ENCODE measurements at regions not wholly inside any gene's neighbourhood (a gene's known extent, or its start where the extent isn't known, plus 50 kb on each side); places are given as distances from the start of the nearest gene placed in this dataset.
A peak's percentile ranks its signal among the peaks of the same experiment; 100 is the strongest.

DNA sequence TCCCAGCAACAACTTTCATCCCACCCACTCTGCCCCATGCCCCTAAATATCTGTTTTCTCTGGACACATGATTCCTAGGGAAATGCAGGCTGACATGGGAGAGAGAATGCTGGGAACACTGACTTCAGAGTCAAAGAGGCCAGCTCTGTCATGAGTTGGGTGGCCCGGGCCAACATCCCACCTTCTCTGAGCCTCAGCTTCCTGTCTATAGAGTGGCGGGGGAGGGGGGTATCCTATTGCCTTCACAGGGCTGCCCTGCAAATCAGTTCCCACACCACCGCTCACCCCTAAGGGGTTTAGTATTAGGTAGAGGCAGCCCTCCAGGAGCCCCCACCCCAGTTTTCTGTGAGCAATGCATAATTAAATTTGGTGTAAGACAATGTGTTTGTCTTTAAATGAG, 175.0 kb upstream of the NCAM1 start:
- no peaks in the 10 kb centered on the region for H3K9me3 ChIP-seq (ENCODE audit: insufficient read depth, low read depth, low read length)
- H3K27ac ChIP-seq (ENCODE audit: low read length): no peak overlapping the region
- no peak overlapping the region for H3K4me3 ChIP-seq (ENCODE audit: low read length)
- H3K9ac ChIP-seq (ENCODE audit: low read depth, low read length): no peak overlapping the region
- no peaks in the 10 kb centered on the region for H3K4me1 ChIP-seq (ENCODE audit: insufficient read depth, low read length)
- no peaks in the 10 kb centered on the region for H3K27me3 ChIP-seq (ENCODE audit: insufficient read depth, low read length)
- no peaks in the 10 kb centered on the region for H3K36me3 ChIP-seq (ENCODE audit: insufficient read depth, low read depth, low read length)

DNA sequence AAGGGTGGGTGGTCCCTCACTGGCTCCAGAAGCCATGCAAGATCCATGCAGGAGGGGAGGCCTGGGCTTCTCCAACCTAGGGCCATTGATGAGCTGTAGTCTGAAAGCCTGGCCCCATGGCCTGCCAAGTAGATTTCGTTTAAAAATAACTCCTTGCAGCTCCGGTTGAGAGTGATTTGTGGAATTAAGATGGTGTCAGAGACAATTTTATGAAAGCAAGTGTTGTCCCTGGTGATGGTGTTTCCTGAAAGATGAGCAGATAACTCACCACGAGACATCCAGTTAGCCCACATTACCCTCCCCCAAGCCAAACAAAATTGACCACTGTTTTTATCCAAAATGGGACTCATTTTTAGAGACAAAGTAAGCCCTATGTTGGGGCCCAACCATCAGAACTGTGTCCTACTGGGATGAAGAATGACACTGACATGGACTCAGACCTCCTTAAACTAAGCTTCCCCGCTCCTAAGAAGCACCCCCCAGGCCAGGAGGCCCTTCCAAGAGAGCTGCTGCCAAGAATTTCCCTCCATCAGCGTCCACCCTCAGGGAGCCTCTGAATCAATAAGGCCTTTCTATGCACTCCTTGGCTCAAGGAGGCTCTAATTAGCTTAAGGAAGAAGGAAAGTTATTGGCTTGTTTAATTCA, 174.2 kb upstream of the NCAM1 start:
- H3K4me1 ChIP-seq (ENCODE audit: insufficient read depth, low read length): no peaks in the 10 kb centered on the region
- no peaks in the 10 kb centered on the region for H3K9me3 ChIP-seq (ENCODE audit: insufficient read depth, low read depth, low read length)
- no peak overlapping the region for H3K9ac ChIP-seq (ENCODE audit: low read depth, low read length)
- H3K27me3 ChIP-seq (ENCODE audit: insufficient read depth, low read length): no peaks in the 10 kb centered on the region
- H3K4me3 ChIP-seq (ENCODE audit: low read length): no peak overlapping the region
- H3K27ac ChIP-seq (ENCODE audit: low read length): no peak overlapping the region
- H3K36me3 ChIP-seq (ENCODE audit: insufficient read depth, low read depth, low read length): no peaks in the 10 kb centered on the region

DNA sequence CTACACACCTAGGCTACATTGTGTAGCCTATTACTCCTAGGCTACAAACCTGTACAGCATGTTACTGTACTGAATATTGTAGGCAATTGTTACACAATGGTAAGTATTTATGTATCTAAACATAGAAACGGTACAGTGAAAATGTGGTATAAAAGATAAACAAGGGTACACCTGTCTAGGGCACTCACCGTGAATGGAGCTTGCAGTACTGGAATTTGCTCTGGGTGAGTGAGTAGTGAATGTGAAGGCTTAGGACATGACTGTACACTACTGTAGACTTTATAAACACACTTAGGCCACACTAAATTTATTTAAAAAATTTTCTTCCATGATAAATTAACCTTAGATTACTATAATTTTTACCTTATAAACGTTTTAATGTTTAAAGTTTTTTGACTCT, 171.7 kb upstream of the NCAM1 start:
- Histone ChIP-seq H3K9me3 (ENCODE audit: insufficient read depth, low read depth, low read length) (no peaks in the 10 kb centered on the region), H3K27ac (ENCODE audit: low read length) (no peak overlapping the region), H3K9ac (ENCODE audit: low read depth, low read length) (no peak overlapping the region), H3K27me3 (ENCODE audit: insufficient read depth, low read length) (no peaks in the 10 kb centered on the region), H3K36me3 (ENCODE audit: insufficient read depth, low read depth, low read length) (no peaks in the 10 kb centered on the region), H3K4me1 (ENCODE audit: insufficient read depth, low read length) (no peaks in the 10 kb centered on the region), H3K4me3 (ENCODE audit: low read length) (no peak overlapping the region)

DNA sequence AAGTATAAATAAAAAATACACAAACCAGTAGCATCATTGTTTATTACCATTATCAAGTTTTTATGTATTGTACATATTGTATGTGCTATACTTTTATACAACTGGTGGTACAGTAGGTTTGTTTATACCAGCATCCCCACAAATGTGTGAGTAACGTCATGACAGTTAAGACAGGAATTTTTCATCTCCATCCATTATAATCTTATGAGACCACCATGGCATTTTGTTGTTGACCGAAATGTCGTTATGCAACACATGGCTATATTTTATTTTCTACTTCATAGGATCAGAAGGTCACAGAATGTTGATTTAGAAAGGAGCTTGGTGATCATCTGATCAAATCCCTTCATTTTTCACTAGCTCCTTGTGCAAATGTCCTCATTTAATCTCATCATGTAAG, 170.9 kb upstream of the NCAM1 start:
- H3K27me3 ChIP-seq (ENCODE audit: insufficient read depth, low read length): no peaks in the 10 kb centered on the region
- H3K36me3 ChIP-seq (ENCODE audit: insufficient read depth, low read depth, low read length): no peaks in the 10 kb centered on the region
- H3K9me3 ChIP-seq (ENCODE audit: insufficient read depth, low read depth, low read length): no peaks in the 10 kb centered on the region
- no peak overlapping the region for H3K4me3 ChIP-seq (ENCODE audit: low read length)
- H3K27ac ChIP-seq (ENCODE audit: low read length): no peak overlapping the region
- H3K4me1 ChIP-seq (ENCODE audit: insufficient read depth, low read length): no peaks in the 10 kb centered on the region
- no peak overlapping the region for H3K9ac ChIP-seq (ENCODE audit: low read depth, low read length)

DNA sequence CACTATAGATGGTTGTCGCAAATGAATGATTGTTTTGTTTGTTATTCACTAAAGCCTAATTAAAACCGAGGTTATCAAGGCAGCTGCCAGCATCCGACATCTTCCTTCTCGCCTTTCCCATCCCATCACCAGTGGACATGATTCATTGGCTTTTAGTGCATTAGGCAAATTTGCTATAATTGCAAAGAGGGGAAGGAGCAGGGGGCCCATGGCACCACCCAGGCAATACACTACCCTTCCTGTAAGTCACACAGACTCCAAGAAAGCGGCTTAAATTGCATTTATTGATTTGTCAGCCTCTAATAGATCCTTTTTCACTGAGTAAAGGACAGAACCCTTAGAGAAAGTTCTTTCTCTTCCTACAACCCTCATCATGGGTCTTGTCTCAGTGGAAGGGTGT, 169.2 kb upstream of the NCAM1 start:
- no peak overlapping the region for H3K27ac ChIP-seq (ENCODE audit: low read length)
- no peaks in the 10 kb centered on the region for H3K9me3 ChIP-seq (ENCODE audit: insufficient read depth, low read depth, low read length)
- H3K4me3 ChIP-seq (ENCODE audit: low read length): no peak overlapping the region
- peaks cover 6% of the 10 kb centered on the region; the same call in 1 of the 2 replicates for H3K4me1 ChIP-seq (ENCODE audit: insufficient read depth, low read length)
- H3K9ac ChIP-seq (ENCODE audit: low read depth, low read length): no peak overlapping the region
- H3K36me3 ChIP-seq (ENCODE audit: insufficient read depth, low read depth, low read length): no peaks in the 10 kb centered on the region
- H3K27me3 ChIP-seq (ENCODE audit: insufficient read depth, low read length): no peaks in the 10 kb centered on the region

DNA sequence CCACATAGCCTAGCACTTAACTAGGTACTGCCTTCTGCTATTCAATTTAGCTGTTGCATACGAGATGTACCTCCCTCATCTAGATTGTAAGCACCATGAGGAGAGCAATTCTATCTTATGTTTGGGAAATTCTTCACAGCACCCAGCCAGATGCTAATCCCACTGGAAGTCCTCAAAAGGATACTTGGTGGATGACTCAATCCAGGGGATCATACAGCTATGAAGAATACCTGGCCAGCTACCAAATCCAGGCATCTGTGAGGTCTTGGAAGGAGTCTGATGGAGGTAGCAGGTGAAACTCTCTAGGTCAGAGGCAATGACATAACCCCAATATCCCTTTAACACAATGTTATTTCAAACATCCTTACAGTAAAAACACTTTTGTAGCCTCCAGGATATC, 167.8 kb upstream of the NCAM1 start:
- Histone ChIP-seq H3K9ac (ENCODE audit: low read depth, low read length) (no peak overlapping the region), H3K4me3 (ENCODE audit: low read length) (no peak overlapping the region), H3K36me3 (ENCODE audit: insufficient read depth, low read depth, low read length) (no peaks in the 10 kb centered on the region), H3K4me1 (ENCODE audit: insufficient read depth, low read length) (peaks cover 13% of the 10 kb centered on the region; the same call in 1 of the 2 replicates), H3K27ac (ENCODE audit: low read length) (no peak overlapping the region), H3K27me3 (ENCODE audit: insufficient read depth, low read length) (no peaks in the 10 kb centered on the region), H3K9me3 (ENCODE audit: insufficient read depth, low read depth, low read length) (no peaks in the 10 kb centered on the region)

DNA sequence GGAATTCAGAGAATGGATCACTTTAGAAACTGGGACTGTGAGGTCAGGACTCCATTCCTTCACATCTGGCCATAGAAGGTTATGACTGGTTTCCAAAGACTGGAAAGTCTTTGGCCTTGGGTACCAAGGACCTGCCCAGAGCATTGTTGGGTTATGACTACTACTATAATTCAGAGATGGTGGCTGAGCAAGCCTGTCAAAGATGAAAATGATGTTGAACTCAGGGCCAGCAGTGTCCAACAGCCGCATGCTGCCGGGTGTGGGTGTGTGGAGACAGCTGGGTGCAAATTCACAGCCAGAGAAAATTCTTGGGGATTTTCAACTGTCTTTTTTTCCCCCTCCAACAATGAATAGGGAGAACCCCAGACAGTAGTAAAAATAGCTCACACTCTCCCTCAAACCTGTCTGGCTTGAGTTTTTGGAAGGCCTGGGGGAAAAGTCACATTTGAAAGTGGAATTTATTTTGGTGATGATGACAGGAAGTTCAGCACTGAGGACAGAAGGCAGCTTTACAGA, 166.8 kb upstream of the NCAM1 start:
- H3K4me3 ChIP-seq (ENCODE audit: low read length): no peak overlapping the region
- no peak overlapping the region for H3K27ac ChIP-seq (ENCODE audit: low read length)
- no peaks in the 10 kb centered on the region for H3K9me3 ChIP-seq (ENCODE audit: insufficient read depth, low read depth, low read length)
- H3K36me3 ChIP-seq (ENCODE audit: insufficient read depth, low read depth, low read length): no peaks in the 10 kb centered on the region
- H3K9ac ChIP-seq (ENCODE audit: low read depth, low read length): no peak overlapping the region
- peaks cover 13% of the 10 kb centered on the region; the same call in 1 of the 2 replicates for H3K4me1 ChIP-seq (ENCODE audit: insufficient read depth, low read length)
- no peaks in the 10 kb centered on the region for H3K27me3 ChIP-seq (ENCODE audit: insufficient read depth, low read length)

DNA sequence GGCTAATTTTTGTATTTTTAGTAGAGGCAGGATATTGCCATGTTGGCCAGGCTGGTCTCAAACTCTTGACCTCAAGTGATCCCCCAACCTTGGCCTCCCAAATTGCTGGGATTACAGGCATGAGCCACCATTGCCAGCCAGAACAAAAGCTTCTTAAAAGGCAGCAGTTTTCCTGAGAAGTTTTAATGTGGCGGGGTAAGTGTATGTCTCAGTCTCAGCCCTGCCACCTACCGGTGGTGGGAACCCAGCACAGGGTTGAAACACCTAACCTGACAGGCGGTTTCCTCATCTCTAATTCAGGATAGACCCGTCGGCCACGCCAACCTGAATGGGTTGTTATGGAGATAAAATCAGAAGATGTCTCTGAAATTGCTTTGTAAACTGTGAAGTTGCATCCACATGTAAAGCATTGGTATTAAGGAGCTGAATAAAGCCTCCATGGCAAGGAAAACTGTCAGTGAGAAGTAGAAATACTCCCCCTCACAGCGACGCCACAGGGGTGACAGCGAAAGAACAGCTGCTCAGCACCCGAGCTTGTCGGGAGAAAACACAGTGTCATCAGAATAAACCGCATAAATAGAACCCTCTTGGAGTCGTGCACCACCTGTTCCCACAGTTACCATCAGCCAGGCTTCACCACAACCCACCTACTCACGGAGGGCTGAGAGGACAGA, 165.9 kb upstream of the NCAM1 start:
- H3K9ac ChIP-seq (ENCODE audit: low read depth, low read length): no peak overlapping the region
- no peaks in the 10 kb centered on the region for H3K27me3 ChIP-seq (ENCODE audit: insufficient read depth, low read length)
- H3K27ac ChIP-seq (ENCODE audit: low read length): no peak overlapping the region
- H3K4me1 ChIP-seq (ENCODE audit: insufficient read depth, low read length): peaks cover 13% of the 10 kb centered on the region; the same call in 1 of the 2 replicates
- H3K9me3 ChIP-seq (ENCODE audit: insufficient read depth, low read depth, low read length): no peaks in the 10 kb centered on the region
- H3K36me3 ChIP-seq (ENCODE audit: insufficient read depth, low read depth, low read length): no peaks in the 10 kb centered on the region
- no peak overlapping the region for H3K4me3 ChIP-seq (ENCODE audit: low read length)

DNA sequence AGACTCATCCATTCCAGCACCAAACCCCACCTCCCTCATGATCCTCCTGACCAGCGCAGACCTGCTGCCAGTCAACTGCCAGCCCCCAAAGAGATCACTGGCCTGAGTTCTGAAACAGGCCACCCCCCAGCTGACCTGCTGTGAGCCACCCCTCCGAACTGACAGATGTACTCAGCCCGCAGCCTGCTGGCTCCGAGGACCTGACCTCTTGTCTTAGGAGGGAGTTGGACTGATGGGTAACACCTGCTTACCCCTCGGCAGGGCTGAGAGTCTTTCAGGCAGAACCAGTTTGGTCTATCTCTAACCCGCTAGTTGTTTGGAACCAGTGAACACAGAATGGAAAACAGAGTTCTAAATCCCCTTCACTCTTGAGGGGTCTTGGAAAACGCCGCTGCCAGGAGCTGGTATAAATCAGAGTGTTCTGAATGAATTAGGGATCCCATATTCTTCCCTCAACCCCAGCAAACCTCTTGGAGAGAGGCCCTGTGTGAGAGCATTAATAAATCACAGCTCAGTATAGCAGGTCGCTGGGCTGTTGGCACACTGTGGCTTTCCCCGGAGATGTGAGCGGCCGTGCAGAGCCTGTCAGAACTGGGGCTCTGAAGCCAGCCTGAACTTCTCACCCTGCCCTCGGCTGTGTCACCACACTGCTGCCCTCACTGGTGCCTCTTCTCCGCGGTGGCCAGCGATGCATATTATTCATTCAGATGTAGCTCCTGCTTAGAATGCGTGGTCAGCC, 165.1 kb upstream of the NCAM1 start:
- Histone ChIP-seq H3K4me1 (ENCODE audit: insufficient read depth, low read length) (peaks cover 13% of the 10 kb centered on the region; the same call in 1 of the 2 replicates), H3K36me3 (ENCODE audit: insufficient read depth, low read depth, low read length) (no peaks in the 10 kb centered on the region), H3K9me3 (ENCODE audit: insufficient read depth, low read depth, low read length) (no peaks in the 10 kb centered on the region), H3K27me3 (ENCODE audit: insufficient read depth, low read length) (no peaks in the 10 kb centered on the region), H3K9ac (ENCODE audit: low read depth, low read length) (0 out of 2 replicates have a peak overlapping the region, but pooled peaks have one; percentile 5), H3K4me3 (ENCODE audit: low read length) (no peak overlapping the region), H3K27ac (ENCODE audit: low read length) (no peak overlapping the region)

DNA sequence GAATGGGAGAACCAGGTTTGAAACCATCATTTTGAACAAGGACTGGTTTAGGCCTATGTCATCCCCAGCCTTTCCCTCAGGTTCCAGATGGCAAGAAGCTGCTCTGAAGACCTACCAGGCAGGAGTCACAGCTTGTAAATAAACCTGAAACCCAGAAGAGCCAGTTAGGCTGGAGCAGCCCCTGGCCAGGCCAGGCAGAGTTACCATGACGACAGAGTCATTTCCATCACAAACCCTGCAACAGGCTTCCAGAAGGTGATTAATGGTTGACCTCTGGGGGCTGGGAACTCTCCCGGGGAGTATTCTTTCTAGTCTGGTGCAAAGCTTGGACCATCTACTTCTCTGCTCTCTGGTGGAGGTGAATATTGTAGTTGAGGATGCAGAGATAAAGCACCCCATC, 164.1 kb upstream of the NCAM1 start:
- no peaks in the 10 kb centered on the region for H3K27me3 ChIP-seq (ENCODE audit: insufficient read depth, low read length)
- peaks cover 13% of the 10 kb centered on the region; the same call in 1 of the 2 replicates for H3K4me1 ChIP-seq (ENCODE audit: insufficient read depth, low read length)
- no peaks in the 10 kb centered on the region for H3K36me3 ChIP-seq (ENCODE audit: insufficient read depth, low read depth, low read length)
- no peaks in the 10 kb centered on the region for H3K9me3 ChIP-seq (ENCODE audit: insufficient read depth, low read depth, low read length)
- H3K9ac ChIP-seq (ENCODE audit: low read depth, low read length): no peak overlapping the region
- peak overlapping the region; percentile 45; the same call in 1 of the 2 replicates for H3K4me3 ChIP-seq (ENCODE audit: low read length)
- no peak overlapping the region for H3K27ac ChIP-seq (ENCODE audit: low read length)

DNA sequence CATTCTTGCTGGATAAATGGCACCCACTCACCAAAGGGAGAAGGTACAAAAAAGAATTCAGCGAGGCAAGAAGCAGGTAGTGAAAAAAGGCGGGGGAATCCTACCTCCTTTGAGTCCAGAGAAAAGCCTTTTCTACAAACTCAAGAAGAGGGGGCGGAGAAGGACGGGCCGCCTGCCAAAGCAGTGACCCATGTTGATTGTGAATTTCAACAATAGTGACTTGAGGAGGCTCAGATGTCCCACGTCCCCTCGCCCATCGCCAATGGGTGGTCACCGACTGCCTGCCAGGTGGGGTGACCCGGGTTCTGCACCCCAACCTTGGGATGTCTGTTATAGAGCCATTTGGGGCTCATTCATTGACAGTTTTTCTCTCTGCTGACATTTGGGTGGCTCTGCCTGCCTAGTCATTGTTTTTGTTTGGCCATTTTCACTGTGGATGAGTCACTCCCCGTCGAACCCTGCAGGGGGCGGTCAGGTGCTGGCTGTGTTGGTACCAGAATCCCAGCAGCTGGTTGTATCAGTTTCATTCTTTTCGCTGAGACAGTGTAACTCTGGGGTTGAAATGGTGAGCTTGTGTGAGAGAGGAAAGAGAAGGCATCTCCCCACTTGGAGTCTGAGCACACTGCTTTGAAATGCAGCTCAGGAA, 163.4 kb upstream of the NCAM1 start:
- H3K27ac ChIP-seq (ENCODE audit: low read length): no peak overlapping the region
- H3K36me3 ChIP-seq (ENCODE audit: insufficient read depth, low read depth, low read length): no peaks in the 10 kb centered on the region
- H3K4me3 ChIP-seq (ENCODE audit: low read length): peak overlapping the region; percentile 45; the same call in 1 of the 2 replicates
- H3K27me3 ChIP-seq (ENCODE audit: insufficient read depth, low read length): no peaks in the 10 kb centered on the region
- 0 out of 2 replicates have a peak overlapping the region, but pooled peaks have one; percentile 23 for H3K9ac ChIP-seq (ENCODE audit: low read depth, low read length)
- H3K4me1 ChIP-seq (ENCODE audit: insufficient read depth, low read length): peaks cover 13% of the 10 kb centered on the region; the same call in 1 of the 2 replicates
- no peaks in the 10 kb centered on the region for H3K9me3 ChIP-seq (ENCODE audit: insufficient read depth, low read depth, low read length)

All from iPS-20b (cell line).